Stimulated activated CD4-positive, alpha-beta T cell treated with anti-CD3 and anti-CD28 coated beads, Interleukin-1b, Interleukin-23, amount 100 ng/mL, for 48 hours (primary cell): ENCODE measurements at regions not wholly inside any gene's neighbourhood (a gene's known extent, or its start where the extent isn't known, plus 50 kb on each side); places are given as distances from the start of the nearest gene placed in this dataset.
"Not testable (repeated sequence)": the region's sequence is repeated elsewhere in the genome, so short reads cannot be mapped to it uniquely, and the experiment has no call there.

Experiments used
- DNase-seq: peaks from one replicate; pipeline ENCODE4 v3.0.0-alpha.2; 2020

DNA sequence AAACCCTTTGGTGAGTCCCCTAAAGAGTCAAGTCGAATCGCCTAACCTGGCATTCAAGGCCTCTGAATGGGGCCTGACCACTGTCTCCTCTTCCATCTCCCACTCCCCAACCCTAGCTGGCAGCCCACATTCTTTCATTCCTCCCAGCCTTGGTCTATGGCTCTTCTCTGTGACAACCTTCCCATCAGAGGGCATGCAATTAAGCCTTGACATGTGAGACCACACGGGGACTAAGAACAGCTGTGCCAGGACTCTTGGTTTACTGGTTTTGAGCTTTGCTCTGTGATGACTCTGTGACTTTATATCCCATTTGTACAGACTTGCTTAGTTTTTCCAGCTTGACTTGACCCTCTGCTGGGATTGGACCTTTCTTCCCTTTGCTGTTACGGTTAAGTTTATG lies 116.6 kb downstream of the BUB3 start:
- no peak for DNase-seq

GRCh38 chr10:123272171-123272570 lies 118.0 kb downstream of the BUB3 start:
- no peak for DNase-seq

DNA sequence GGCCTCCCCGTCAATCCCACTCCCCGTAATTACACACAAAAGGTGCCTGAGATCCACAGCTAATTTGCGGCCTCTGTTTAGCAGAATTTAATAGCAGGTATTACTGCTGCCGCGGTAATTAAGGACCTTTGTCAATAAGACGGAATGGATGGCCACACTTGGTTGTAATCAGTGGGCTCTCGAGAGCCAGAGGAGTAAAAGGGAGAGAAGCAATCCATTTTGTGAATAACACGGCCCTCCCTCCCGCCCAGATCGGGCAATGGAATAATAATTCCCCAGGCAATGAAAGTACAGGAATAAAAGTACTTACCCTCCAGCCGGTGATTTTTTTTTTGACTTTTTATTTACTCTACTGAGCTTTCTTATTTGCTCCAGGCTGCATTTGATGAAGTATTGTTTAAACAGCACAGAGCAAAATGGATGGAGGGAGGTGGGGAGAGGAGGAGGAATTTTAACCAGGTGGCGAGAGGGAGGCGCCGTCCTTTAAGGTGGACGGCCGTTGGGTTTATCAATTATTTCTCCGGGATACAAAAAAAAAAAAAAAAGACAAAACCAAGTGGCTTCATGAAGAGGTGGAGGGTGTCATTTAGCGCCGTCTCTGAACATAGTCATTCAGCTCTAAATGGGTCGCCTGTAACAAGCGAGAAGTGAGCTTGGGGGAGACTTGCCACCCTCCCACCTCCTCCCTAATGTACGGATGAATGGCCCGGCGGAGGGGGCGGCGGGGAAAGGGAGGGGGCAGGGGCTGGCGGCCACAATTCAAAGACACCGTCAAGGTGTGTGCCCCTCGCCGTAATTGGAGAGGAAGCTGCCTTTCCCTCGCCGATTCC lies 120.3 kb downstream of the BUB3 start:
- DNase-seq, result no peak

DNA sequence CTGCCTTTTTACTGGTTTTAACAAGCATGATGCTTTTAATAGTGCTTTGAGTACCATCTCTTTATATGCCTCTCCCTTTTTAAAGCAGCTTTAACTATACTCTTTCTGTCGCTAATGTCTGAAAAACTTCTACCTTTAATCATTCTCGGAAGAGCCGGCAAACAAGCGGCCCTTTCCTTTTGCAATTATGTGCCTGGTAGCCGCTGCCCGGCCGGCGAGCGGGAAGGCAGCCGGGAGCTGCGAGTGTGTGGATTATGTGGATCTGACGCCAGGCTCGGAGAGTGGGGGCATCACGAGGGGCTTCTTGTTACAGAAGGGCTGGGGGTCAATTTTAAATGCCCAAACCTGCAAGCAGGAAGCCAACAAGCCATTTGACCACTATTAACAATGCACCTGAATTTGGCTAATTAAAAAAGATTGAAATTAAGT lies 120.9 kb downstream of the BUB3 start:
- no peak for DNase-seq

DNA sequence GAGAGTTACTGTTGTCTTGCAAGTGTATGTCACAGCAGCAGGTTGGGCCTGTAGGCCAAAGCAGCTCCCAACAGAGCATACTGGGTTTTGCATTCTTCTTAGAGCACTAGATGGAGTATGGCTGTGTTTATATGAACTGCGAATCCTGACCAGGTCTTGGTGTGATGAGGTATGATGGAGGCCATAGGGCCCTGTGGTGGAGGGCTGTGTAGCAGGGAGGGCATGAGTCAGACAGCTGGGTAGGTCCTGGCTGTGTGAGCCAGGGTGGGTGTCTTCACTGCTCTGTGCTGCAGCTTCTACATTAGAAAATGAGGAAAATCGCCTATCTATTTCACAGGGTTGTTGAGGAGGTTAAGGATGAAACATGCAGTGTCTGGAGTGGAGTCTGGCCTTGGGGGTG lies 124.2 kb downstream of the BUB3 start:
- DNase-seq, result no peak

DNA sequence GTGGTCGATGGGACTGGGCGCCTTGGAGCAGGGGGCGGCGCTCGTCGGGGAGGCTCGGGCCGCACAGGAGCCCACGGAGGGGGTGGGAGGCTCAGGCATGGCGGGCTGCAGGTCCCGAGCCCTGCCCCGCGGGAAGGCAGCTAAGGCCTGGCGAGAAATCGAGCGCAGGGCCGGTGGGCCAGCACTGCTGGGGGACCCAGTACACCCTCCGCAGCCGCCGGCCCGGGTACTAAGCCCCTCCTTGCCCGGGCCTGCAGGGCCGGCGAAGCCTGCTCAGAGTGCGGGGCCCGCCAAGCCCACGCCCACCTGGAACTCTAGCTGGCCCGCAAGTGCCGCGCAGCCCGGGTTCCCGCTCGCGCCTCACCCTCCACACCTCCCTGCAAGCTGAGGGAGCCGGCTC lies 129.2 kb downstream of the BUB3 start:
- not testable (repeated sequence) for DNase-seq

GRCh38 chr10:123284022-123284421 lies 129.8 kb downstream of the BUB3 start:
- no peak for DNase-seq

DNA sequence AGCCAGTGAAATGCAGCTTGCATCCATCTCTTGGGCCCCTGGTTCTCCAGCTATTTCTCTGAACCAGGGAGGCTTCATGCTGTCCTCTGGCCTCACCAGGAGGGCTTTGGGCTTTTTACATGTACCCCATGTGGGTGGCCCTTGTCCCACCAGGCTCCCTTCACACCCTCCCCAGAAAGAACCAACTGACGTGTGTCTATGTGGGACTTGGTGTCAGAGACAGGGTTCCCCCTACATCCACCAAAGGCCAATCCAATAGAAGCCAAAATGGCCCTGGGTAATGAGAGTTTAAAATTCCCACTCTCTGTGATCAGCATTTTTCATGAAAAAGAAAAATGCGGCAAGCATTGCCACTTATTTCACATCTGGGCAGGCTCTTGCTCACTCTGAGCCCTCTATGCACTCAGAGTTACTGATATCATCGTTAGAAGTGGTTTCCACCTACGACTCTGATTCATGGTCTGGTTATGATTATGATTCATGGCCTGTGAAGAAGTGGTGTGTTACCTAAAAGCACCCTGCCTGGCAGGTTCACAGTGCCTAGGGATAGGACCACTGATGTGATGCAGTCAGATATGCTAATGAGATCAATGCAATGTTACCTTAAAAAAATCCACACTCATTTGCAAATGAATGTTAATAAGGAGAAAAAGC lies 133.5 kb downstream of the BUB3 start:
- DNase-seq, result peak; percentile 75

- DNase-seq, result no peak
These were observed 135.2 kb downstream of the BUB3 start for GRCh38 chr10:123289432-123289831.

- no peak for DNase-seq
These were observed 139.9 kb downstream of the BUB3 start for GRCh38 chr10:123294109-123294508.

DNA sequence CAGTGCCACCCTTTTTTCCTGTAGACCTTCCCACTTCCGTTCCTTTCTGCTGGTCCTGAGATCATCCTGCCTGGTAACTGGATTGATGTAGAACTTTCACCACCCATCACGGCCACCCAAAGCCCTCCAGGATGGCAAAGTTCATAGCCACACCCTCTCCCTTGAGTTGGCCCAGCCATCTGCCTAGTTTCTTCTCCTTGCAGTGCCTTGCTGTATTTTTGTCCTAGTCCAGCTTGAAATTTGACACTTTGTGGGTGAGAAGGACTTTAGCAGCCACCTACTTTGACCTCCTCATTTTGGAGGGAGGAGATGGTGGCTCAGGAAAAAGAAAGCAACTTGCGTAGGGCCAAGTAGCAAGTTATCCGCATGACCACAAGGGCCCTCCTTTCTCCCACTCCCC lies 140.7 kb downstream of the BUB3 start:
- DNase-seq, result no peak

GRCh38 chr10:123295644-123296043 lies 141.4 kb downstream of the BUB3 start:
- no peak for DNase-seq

GRCh38 chr10:123297175-123297574 lies 143.0 kb downstream of the BUB3 start:
- no peak for DNase-seq

DNA sequence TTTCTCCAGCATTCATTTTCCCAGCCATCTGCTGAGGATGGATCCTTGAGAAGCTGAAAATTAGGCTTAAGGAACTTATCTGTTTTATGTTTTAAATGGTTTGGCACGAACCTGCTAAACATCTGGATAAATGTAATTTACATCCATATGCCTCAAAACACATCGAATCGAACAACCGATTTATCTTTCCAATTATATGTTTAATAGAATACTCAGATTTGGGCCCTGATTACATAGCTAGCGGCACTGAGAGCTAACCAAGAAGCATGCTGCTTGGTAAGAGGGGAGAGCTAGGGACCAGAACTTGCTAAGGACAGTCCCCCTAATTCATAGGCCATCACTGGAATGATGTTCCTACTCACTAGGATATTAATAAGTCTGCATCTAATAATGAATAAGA lies 144.4 kb downstream of the BUB3 start:
- no peak for DNase-seq

DNA sequence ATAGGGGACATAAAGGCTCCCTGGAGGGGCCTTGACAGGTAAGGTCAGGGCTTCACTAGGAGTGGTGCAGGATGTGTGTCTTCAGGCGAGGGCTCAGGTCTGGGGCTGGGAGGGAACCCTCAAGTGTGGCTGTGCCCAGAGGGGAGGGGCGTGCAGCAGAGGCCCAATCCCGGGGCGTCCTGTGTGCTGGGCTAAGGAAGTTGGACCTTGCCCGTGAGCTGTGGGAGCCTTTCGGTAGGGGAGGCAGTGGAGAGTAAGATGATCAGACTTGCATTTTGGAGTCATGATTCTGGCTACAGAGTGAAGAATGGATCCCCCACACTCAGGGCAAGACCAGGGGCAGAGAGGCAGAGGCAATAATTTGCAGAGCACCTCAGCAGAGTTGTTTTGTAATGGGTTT lies 145.4 kb downstream of the BUB3 start:
- no peak for DNase-seq

- DNase-seq, result no peak
These were observed 147.1 kb downstream of the BUB3 start for GRCh38 chr10:123301077-123301857.

GRCh38 chr10:123303581-123304337 lies 149.6 kb downstream of the BUB3 start:
- DNase-seq, result no peak

- no peak for DNase-seq
These were observed 151.5 kb downstream of the BUB3 start for GRCh38 chr10:123305671-123306070.

DNA sequence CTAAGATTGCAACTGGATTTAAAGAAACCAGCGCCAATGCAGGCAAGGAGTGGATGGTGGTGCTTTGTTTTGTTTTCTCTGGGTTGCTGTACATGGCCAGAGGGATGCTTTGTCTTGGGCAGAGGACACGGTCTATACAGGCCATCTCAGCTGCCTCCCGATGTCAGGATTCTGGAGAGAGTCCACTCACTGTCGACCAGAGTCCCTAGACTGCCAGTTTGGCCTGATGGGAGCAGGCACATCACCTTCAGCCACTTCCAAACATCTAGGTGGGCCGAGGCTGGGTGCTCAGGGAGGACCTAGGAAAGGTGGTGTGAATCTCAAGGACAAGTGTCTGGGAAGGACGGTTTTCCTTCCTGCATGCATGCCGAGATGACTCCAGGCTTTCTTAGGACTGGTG lies 152.1 kb downstream of the BUB3 start:
- no peak for DNase-seq

DNA sequence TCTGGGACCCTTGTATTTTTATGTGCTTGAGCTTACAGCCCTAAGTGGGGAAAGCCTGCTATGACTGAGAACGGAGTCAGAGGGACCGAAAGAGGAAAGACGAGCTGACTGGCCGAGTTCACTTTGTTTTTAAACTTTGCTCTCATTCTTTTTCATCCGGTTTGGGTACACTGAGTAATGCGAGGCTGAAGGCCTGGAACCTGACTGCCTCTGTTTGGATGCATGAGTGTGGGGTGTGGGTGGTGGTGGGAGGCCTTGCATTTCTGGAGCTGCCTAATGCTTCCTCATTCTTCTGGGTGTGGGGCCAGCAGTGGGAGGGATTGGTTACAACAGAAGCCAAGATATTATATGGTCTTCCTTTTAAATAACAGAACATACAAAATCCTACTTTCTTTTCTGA lies 155.5 kb downstream of the BUB3 start:
- DNase-seq, result no peak

DNA sequence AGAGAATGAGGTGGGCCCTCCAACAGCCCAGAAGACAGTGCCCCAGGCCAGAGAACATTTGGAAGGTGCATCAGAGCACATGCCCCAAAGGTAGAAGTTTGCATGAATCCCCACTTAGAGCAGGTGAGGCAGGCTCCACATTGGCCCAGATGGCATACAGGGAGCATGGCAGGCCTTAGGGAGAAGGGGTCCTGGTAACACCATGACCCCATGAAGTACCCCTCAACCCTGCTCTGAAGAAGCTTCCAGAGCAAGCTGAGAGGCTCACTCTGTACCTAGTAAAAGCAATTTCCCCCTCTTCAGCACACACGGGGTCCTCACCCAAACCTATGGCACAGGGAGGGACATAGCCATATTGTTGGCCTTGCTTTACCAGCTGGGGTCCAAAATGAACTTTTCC lies 162.6 kb downstream of the BUB3 start:
- DNase-seq, result no peak

- DNase-seq, result peak; percentile 13
These were observed 164.3 kb downstream of the BUB3 start for GRCh38 chr10:123318516-123318915.

DNA sequence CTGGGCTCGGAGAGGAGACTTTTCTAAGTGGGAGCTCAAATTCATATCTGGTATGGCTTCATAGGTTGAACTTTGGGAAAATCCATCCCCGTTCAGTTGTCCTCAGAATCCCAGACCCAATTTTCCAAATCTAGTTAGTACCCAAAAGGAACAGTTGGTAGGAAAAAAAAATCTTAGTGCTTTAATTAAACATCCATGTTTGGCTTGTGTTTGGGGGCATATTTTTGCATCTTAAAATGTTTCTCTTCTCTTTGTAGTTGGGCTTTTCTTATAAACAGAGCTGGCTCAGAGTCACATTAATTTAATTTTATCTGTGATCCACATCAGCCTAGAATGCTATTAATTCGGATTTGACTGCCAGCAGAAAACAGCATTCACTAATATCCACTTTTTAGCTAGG lies 165.9 kb downstream of the BUB3 start:
- no peak for DNase-seq
